Suprapubic skin (tissue), 4 donors: ENCODE measurements at regions not wholly inside any gene's neighbourhood (a gene's known extent, or its start where the extent isn't known, plus 50 kb on each side); places are given as distances from the start of the nearest gene placed in this dataset.

Experiments
- DNase-seq, 2 donors: peaks; one replicate each; pipeline ENCODE4 v3.0.0-alpha.2; 2019; ENCODE audit warnings: low spot score in 2 of 2
- H3K27ac ChIP-seq: fragments of 200-600 bp; sonication (generic); one replicate; pipeline ENCODE4 v1.5.1; 2019
- H3K27me3 ChIP-seq: fragments of 200-600 bp; sonication (generic); one replicate; pipeline ENCODE4 v1.5.1; 2019
- H3K36me3 ChIP-seq: fragments of 200-600 bp; sonication (generic); one replicate; pipeline ENCODE4 v1.5.1; 2019
- H3K4me1 ChIP-seq: fragments of 200-600 bp; sonication (generic); one replicate; pipeline ENCODE4 v1.5.1; 2019
- H3K4me3 ChIP-seq: fragments of 200-600 bp; sonication (generic); one replicate; pipeline ENCODE4 v1.5.1; 2019; ENCODE audit warnings: mild to moderate bottlenecking
- H3K9me3 ChIP-seq: fragments of 200-600 bp; sonication (generic); one replicate; pipeline ENCODE4 v1.5.1; 2019
- EP300 ChIP-seq: sonication (generic); formaldehyde crosslinking; IDR thresholded peaks from one replicate; pipeline ENCODE4 v1.6.1; 2017; ENCODE audit warnings: antibody characterized with exemption
- POLR2A ChIP-seq, 2 donors: fragments of 450-650 bp; IDR thresholded peaks; one replicate each; pipeline ENCODE4 v1.6.1; 2017; ENCODE audit warnings: antibody characterized with exemption in 2 of 2, mild to moderate bottlenecking in 2 of 2, moderate library complexity in 2 of 2
- POLR2AphosphoS5 ChIP-seq, 3 donors: sonication (generic); formaldehyde crosslinking; IDR thresholded peaks; one replicate each; pipeline ENCODE4 v1.6.1; 2017; ENCODE audit warnings: antibody characterized with exemption in 3 of 3
- WGBS: methylation state at CpG from one replicate; pipeline ENCODE4 v1.1.5; 2018; 5-methylcytosine and 5-hydroxymethylcytosine counted together
- TF ChIP-seq, protein P1 (sequence below), 2 donors: fragments of 200-600 bp in 1 of 2; fragments of 450-650 bp in 1 of 2; sonication (generic) in 1 of 2; IDR thresholded peaks; one replicate each; pipeline ENCODE4 v1.5.1; 2016 to 2019; ENCODE audit warnings: antibody characterized with exemption in 2 of 2, mild to moderate bottlenecking in 1 of 2, moderate library complexity in 1 of 2

DNA sequence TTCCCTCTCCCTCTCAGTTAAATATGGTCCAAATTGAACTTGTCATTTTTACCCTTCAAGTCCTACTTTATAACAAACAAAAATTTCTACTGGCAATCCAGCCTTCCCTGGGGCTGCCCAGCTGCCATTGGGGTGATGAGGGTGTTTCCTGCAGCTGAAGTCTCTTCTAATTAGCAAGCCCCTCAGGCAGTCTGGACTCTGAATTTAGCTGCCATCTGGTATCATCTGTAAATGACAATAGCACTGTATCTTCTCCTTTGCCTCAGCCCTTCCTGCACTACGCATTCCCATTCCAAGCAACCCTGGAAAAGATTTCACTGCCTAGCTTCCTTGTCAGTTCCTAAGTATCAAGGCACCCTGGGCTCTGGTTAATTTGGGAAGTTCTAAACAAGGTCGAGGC is 331.1 kb upstream of the KLF12 start:
- no peaks in the 10 kb centered on the region for H3K36me3 ChIP-seq
- no peaks in the 10 kb centered on the region for H3K9me3 ChIP-seq
- peaks cover 3% of the 10 kb centered on the region for H3K4me1 ChIP-seq
- no peak overlapping the region for H3K27ac ChIP-seq
- H3K4me3 ChIP-seq: no peak overlapping the region
- WGBS: 85% methylated on average over 2 of the region's 2 CpGs
- H3K27me3 ChIP-seq: no peaks in the 10 kb centered on the region
- no peak for DNase-seq
- TF ChIP-seq POLR2AphosphoS5 (IDR thresholded peaks at IDR 0.05) (no peak), POLR2A (IDR thresholded peaks at IDR 0.05) (no peak), EP300 (no peak)
- TF ChIP-seq, protein P1, sequence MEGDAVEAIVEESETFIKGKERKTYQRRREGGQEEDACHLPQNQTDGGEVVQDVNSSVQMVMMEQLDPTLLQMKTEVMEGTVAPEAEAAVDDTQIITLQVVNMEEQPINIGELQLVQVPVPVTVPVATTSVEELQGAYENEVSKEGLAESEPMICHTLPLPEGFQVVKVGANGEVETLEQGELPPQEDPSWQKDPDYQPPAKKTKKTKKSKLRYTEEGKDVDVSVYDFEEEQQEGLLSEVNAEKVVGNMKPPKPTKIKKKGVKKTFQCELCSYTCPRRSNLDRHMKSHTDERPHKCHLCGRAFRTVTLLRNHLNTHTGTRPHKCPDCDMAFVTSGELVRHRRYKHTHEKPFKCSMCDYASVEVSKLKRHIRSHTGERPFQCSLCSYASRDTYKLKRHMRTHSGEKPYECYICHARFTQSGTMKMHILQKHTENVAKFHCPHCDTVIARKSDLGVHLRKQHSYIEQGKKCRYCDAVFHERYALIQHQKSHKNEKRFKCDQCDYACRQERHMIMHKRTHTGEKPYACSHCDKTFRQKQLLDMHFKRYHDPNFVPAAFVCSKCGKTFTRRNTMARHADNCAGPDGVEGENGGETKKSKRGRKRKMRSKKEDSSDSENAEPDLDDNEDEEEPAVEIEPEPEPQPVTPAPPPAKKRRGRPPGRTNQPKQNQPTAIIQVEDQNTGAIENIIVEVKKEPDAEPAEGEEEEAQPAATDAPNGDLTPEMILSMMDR (IDR thresholded peaks at IDR 0.05): no peak

DNA sequence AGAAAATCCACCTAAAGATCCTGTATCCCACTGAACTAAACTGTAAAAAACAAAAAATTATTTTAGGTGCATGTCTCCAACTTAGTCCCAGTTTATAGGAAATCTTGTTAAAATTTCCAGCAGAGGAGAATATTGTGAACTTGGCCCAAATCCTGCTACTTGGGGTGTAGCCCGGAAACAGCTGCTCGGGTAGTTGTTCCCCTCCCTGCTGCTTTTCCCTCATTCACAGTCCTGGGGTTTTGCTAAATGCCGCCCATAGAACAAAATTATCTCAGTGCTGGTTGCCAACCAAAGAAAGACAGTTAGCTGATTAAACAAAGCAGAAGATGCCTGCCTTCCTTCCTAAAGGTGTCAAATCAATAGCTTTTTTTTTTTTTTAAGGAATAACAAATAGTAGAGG is 330.5 kb upstream of the KLF12 start:
- WGBS: 28% methylated on average over 3 of the region's 3 CpGs

DNA sequence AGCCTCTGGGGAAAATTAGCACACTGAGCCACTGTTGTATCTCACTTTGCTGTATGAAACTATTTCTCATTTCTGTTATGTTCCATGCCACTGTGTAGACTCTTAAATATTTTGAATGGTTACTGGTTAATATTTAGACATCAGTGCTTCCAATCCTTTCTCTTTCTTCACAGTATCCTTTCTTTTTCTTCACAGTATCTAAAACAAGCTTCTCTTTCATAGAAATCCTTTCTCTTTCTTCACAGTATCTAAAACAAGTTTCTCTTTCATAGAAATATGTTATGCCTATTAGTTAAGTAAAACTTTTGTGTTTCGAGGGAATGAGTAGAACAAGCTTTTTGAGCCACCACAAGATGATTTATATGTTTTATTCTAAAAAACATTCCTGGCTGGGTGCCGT is 326.8 kb upstream of the KLF12 start:
- no peak for TF ChIP-seq POLR2A (IDR thresholded peaks at IDR 0.05)
- 71% methylated on average over 2 of the region's 2 CpGs for WGBS
- H3K27ac ChIP-seq: no peak overlapping the region
- H3K4me1 ChIP-seq: peaks cover 3% of the 10 kb centered on the region
- H3K36me3 ChIP-seq: no peaks in the 10 kb centered on the region
- no peak overlapping the region for H3K4me3 ChIP-seq
- no peaks in the 10 kb centered on the region for H3K27me3 ChIP-seq
- DNase-seq: no peak
- no peaks in the 10 kb centered on the region for H3K9me3 ChIP-seq

More for the DNA sequence above, 330.5 kb upstream of the KLF12 start:
- DNase-seq: no peak
- no peaks in the 10 kb centered on the region for H3K36me3 ChIP-seq
- H3K27ac ChIP-seq: no peak overlapping the region
- TF ChIP-seq POLR2AphosphoS5 (IDR thresholded peaks at IDR 0.05) (no peak), POLR2A (IDR thresholded peaks at IDR 0.05) (no peak), EP300 (no peak)
- TF ChIP-seq, protein P1 (IDR thresholded peaks at IDR 0.05): no peak
- H3K4me1 ChIP-seq: peaks cover 3% of the 10 kb centered on the region
- no peaks in the 10 kb centered on the region for H3K27me3 ChIP-seq
- H3K9me3 ChIP-seq: no peaks in the 10 kb centered on the region
- H3K4me3 ChIP-seq: no peak overlapping the region

DNA sequence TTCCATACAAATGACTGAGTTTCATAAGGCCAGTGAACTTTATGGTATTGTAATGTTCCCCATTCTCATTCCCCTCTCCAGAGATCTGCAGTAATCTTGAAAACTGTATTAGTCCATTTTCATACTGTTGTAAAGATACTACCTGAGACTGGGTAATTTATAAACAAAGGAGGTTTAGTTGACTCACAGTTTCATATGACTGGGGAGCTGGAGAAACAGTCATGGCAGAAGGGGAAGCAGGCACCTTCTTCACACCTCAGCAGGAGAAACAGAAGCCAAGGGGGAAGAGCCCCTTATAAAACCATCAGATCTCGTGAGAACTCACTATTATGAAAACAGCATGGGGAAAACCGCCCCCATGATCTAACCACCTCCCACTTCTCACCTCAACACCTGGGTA is 318.7 kb upstream of the KLF12 start:
- TF ChIP-seq, protein P1 (IDR thresholded peaks at IDR 0.05): no peak
- TF ChIP-seq POLR2AphosphoS5 (IDR thresholded peaks at IDR 0.05) (no peak), EP300 (no peak), POLR2A (IDR thresholded peaks at IDR 0.05) (no peak)
- Histone ChIP-seq H3K4me1 (peaks cover 25% of the 10 kb centered on the region), H3K9me3 (no peaks in the 10 kb centered on the region), H3K27me3 (no peaks in the 10 kb centered on the region), H3K27ac (no peak overlapping the region), H3K36me3 (no peaks in the 10 kb centered on the region), H3K4me3 (no peak overlapping the region)
- no peak for DNase-seq
- 88% methylated on average over 2 of the region's 2 CpGs for WGBS

DNA sequence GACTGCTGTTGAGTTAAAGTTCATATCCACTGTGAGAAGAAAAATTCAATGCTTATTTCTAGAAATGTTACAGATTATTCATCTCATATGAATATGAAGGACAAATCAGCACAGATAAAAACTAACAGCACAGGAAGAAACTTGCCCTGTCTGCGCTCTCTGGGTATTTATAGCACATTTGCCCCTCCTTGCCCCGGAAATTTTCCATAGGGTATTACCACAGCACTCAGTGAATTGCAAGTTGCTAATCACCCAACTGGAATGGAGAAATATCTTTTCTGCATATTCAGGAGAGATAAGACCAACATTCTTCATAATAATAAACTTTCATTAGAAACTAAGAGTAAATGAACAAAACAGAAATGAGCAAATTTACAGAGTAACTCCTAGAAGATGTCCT is 318.0 kb upstream of the KLF12 start:
- Histone ChIP-seq H3K36me3 (no peaks in the 10 kb centered on the region), H3K27me3 (no peaks in the 10 kb centered on the region), H3K9me3 (no peaks in the 10 kb centered on the region)

DNA sequence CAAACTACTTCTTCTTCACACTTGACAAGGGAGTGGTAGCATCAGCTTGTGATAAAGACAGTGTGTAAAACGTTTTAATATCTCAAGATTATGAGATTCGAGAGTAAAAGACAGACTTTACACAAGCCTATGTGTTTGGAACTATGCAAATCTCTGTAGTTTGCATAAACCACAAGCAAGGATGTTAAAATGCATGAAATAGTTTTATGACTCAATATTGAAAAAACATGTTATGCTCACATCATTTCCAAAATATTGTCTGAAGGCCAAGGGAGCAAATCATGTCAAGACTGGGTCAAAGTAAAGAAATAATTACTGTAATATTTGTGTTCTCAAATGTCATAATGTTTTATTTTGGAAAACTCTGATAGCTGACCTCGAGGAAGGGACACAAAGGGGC is 316.8 kb upstream of the KLF12 start:
- H3K4me1 ChIP-seq: peaks cover 25% of the 10 kb centered on the region
- DNase-seq: no peak
- 13% methylated on average over 3 of the region's 3 CpGs for WGBS
- TF ChIP-seq POLR2A (IDR thresholded peaks at IDR 0.05) (no peak), EP300 (no peak), POLR2AphosphoS5 (IDR thresholded peaks at IDR 0.05) (no peak)
- no peaks in the 10 kb centered on the region for H3K9me3 ChIP-seq
- H3K36me3 ChIP-seq: no peaks in the 10 kb centered on the region
- peak overlapping the region; percentile 38 for H3K27ac ChIP-seq
- H3K27me3 ChIP-seq: no peaks in the 10 kb centered on the region
- H3K4me3 ChIP-seq: no peak overlapping the region

More for the DNA sequence above, 318.0 kb upstream of the KLF12 start:
- WGBS: 34% methylated on average over 2 of the region's 2 CpGs
- Histone ChIP-seq H3K4me1 (peaks cover 25% of the 10 kb centered on the region), H3K27ac (no peak overlapping the region), H3K4me3 (no peak overlapping the region)
- no peak for DNase-seq
- TF ChIP-seq POLR2AphosphoS5 (IDR thresholded peaks at IDR 0.05): no peak

DNA sequence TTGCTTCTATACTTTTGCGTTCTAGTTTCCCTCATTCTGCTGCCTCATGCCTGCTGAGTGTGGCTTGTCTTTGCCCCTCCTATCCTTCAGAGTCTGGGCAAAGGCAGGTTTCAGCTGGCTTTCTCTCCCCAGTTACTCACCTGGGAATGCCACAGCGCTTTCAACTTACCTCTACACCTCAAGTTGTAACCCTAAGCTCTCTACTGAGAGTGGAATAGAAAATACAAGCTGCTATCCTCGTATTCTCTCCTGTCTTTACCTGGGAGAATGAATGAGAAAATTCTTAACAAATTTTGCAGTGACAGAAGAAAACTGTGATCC is 316.3 kb upstream of the KLF12 start:
- DNase-seq: no peak
- H3K9me3 ChIP-seq: no peaks in the 10 kb centered on the region
- peaks cover 25% of the 10 kb centered on the region for H3K4me1 ChIP-seq
- H3K27ac ChIP-seq: peak overlapping the region; percentile 38
- H3K4me3 ChIP-seq: no peak overlapping the region
- no peaks in the 10 kb centered on the region for H3K27me3 ChIP-seq
- WGBS: 57% methylated on average over 3 of the region's 3 CpGs
- H3K36me3 ChIP-seq: no peaks in the 10 kb centered on the region
- TF ChIP-seq, protein P1 (IDR thresholded peaks at IDR 0.05): no peak
- TF ChIP-seq POLR2A (IDR thresholded peaks at IDR 0.05) (no peak), POLR2AphosphoS5 (IDR thresholded peaks at IDR 0.05) (no peak), EP300 (no peak)
